ENCODE measurements at regions not wholly inside any gene's neighbourhood (a gene's known extent, or its start where the extent isn't known, plus 50 kb on each side); places are given as distances from the start of the nearest gene placed in this dataset.

DNA sequence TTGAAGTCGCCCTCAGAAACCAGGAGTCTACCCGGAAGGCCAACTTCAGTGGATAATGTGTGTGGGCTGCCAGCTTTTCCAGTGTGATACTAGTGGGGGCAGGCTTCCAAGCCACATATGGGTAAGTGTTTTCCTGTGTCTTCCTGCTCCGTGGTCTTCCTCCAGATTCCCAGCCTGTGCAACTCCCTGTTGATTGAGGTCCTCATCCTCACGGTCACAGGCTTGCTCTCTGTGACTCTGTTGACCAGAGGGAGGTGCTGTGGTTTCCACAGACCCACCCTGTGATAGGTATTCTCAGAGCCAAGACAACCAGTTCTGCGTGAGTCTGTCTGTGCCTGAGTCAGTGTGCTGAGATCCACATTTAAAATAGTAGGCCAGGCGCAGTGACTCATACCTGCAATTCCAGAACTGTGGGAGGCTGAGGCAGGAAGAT, 388.0 kb upstream of the IRX2 start:
- intact Hi-C loops (cut with DNase I) = no loop called here
- ATAC-seq = no peak
- TF ChIP-seq CTCF (IDR thresholded peaks at IDR 0.05) = no peak
- DNase-seq = no peak
- no peaks in the 10 kb centered on the region for H3K9me3 ChIP-seq
- H3K27me3 ChIP-seq = no peaks in the 10 kb centered on the region
- H3K27ac ChIP-seq = no peak overlapping the region
- no peaks in the 10 kb centered on the region for H3K4me1 ChIP-seq
- no peak overlapping the region for H3K4me3 ChIP-seq
- no peaks in the 10 kb centered on the region for H3K36me3 ChIP-seq

DNA sequence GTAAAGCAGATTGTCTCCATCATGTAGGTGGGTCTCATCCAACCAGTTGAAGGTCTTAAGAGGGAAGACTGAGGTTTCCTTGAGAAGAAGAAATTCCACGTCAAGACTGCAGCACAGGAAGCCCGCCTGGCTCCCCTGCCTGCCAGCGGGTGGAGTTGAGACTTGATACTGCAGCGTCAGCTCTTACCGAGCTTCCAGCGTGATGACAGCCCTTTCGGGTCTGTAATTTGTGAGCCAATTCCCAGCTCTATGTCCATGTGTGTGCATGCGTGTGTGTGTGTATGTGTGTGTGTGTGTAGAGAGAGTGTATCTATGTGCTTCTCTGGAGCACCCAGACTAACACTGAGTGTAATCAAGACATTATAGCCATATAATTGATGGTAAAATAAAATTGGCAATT, 379.7 kb upstream of the IRX2 start:
- no peaks in the 10 kb centered on the region for H3K36me3 ChIP-seq
- DNase-seq (no peak), ATAC-seq (no peak)
- intact Hi-C loops (cut with DNase I) = no loop called here
- H3K27me3 ChIP-seq = no peaks in the 10 kb centered on the region
- H3K4me1 ChIP-seq = no peaks in the 10 kb centered on the region
- no peak for TF ChIP-seq CTCF (IDR thresholded peaks at IDR 0.05)
- no peak overlapping the region for H3K4me3 ChIP-seq
- no peaks in the 10 kb centered on the region for H3K9me3 ChIP-seq
- no peak overlapping the region for H3K27ac ChIP-seq

GRCh38 chr5:3129252-3129651, 377.8 kb upstream of the IRX2 start:
- Histone ChIP-seq H3K27me3 (no peaks in the 10 kb centered on the region), H3K4me1 (no peaks in the 10 kb centered on the region), H3K4me3 (no peak overlapping the region), H3K27ac (no peak overlapping the region), H3K36me3 (no peaks in the 10 kb centered on the region), H3K9me3 (no peaks in the 10 kb centered on the region)
- TF ChIP-seq CTCF (IDR thresholded peaks at IDR 0.05) = no peak
- DNase-seq (no peak), ATAC-seq (no peak)
- intact Hi-C loops (cut with DNase I) = no loop called here

DNA sequence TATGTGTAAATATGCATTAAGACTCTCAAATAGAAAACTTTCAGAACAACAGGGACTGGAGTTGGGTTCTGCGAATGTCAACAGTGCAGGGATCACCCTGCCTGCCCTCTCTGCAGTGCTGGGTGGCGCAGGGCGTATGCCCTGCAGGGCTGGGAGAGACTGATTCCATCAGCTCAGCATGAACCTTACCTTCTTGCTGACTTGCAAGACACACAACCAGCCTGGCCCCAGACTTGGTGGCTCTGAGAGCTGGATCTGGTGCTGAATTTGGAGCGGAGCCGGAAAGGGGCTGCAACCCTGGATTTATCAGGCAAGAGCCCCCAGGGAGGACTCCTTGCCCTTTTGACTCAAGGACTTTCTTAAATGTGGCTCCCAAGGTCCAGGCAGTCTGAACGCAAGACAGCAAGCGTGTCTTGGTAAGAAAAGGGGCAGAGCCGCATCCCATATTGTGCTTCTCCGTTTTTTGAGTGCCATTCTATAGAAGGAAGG, 376.0 kb upstream of the IRX2 start:
- H3K4me3 ChIP-seq = no peak overlapping the region
- no peaks in the 10 kb centered on the region for H3K9me3 ChIP-seq
- DNase-seq = no peak
- H3K36me3 ChIP-seq = no peaks in the 10 kb centered on the region
- no peak for TF ChIP-seq CTCF (IDR thresholded peaks at IDR 0.05)
- intact Hi-C loops (cut with DNase I) = no loop called here
- no peak overlapping the region for H3K27ac ChIP-seq
- ATAC-seq = no peak
- no peaks in the 10 kb centered on the region for H3K27me3 ChIP-seq
- no peaks in the 10 kb centered on the region for H3K4me1 ChIP-seq

DNA sequence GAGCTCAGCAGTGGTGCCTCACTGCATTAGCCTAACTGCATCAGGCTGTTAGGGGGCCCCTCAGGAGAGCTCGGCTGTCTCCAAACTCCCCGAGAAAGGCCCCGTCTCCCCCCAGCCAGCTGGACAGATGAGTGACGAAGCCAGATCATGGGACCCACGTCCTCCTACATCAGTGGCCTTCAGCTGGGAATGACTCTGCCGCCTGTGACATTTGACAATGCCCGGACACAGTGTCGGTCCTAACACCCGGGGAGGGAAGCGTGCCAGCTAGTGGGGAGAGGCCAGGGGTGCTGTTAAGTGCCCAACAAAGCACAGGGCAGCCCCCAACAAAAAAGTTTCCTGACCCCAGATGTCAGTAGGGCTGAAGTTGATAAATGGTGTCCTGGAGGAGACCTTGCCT, 375.2 kb upstream of the IRX2 start:
- ATAC-seq = no peak
- no peak for TF ChIP-seq CTCF (IDR thresholded peaks at IDR 0.05)
- Histone ChIP-seq H3K4me1 (no peaks in the 10 kb centered on the region), H3K9me3 (no peaks in the 10 kb centered on the region), H3K36me3 (no peaks in the 10 kb centered on the region), H3K27ac (no peak overlapping the region), H3K27me3 (no peaks in the 10 kb centered on the region), H3K4me3 (no peak overlapping the region)
- DNase-seq = no peak
- intact Hi-C loops (cut with DNase I) = no loop called here

GRCh38 chr5:3124410-3124809, 372.9 kb upstream of the IRX2 start:
- TF ChIP-seq CTCF (IDR thresholded peaks at IDR 0.05) = no peak
- H3K4me1 ChIP-seq = no peaks in the 10 kb centered on the region
- intact Hi-C loops (cut with DNase I) = no loop called here
- no peaks in the 10 kb centered on the region for H3K36me3 ChIP-seq
- no peaks in the 10 kb centered on the region for H3K9me3 ChIP-seq
- DNase-seq = peak; percentile 19
- no peak overlapping the region for H3K4me3 ChIP-seq
- H3K27me3 ChIP-seq = peaks cover 4% of the 10 kb centered on the region
- ATAC-seq = no peak
- H3K27ac ChIP-seq = no peak overlapping the region

Measured in upper lobe of right lung (tissue), 1 donor.